Left ventricle myocardium inferior (tissue), 1 donor: ENCODE measurements at regions not wholly inside any gene's neighbourhood (a gene's known extent, or its start where the extent isn't known, plus 50 kb on each side); places are given as distances from the start of the nearest gene placed in this dataset.

Experiments used
- DNase-seq: peaks from one replicate; pipeline ENCODE4 v3.0.0-alpha.2; 2020
- H3K27ac ChIP-seq: fragments of 200-600 bp; replicated peaks from 2 replicates; pipeline ENCODE4 v1.8.0; 2021
- H3K27me3 ChIP-seq: fragments of 200-600 bp; 2 replicates; pipeline ENCODE4 v1.8.0; 2021; ENCODE audit warnings: low read depth
- H3K36me3 ChIP-seq: fragments of 200-600 bp; 2 replicates; pipeline ENCODE4 v1.8.0; 2021
- H3K4me1 ChIP-seq: fragments of 200-600 bp; 2 replicates; pipeline ENCODE4 v1.8.0; 2021
- H3K4me3 ChIP-seq: fragments of 200-600 bp; 2 replicates; pipeline ENCODE4 v1.8.0; 2021; ENCODE audit warnings: mild to moderate bottlenecking, moderate library complexity
- H3K9me3 ChIP-seq: fragments of 200-600 bp; replicated peaks from 2 replicates; pipeline ENCODE4 v1.8.0; 2021
- CTCF ChIP-seq: fragments of 200-600 bp; IDR thresholded peaks from 2 replicates; pipeline ENCODE4 v1.8.0; 2021; ENCODE audit warnings: antibody characterized with exemption, mild to moderate bottlenecking, borderline replicate concordance
- intact Hi-C: fragments of 100-400 bp; cut with micrococcal nuclease; formaldehyde crosslinking; loops from one replicate; pipeline ENCODE4 v1.11.0; 2022
- donor health status: DM: no; HTN: yes; CAD: no; lungs with severe emphysema.

- H3K9me3 ChIP-seq = peaks cover 13% of the 10 kb centered on the region
Measured at GRCh38 chr4:98771959-98772632, 113.7 kb upstream of the TSPAN5 start.

GRCh38 chr4:98765771-98766170 is 107.4 kb upstream of the TSPAN5 start:
- H3K4me1 ChIP-seq = no peaks in the 10 kb centered on the region
- H3K27ac ChIP-seq = no peak overlapping the region
- peaks cover 38% of the 10 kb centered on the region for H3K9me3 ChIP-seq
- no peak for TF ChIP-seq CTCF
- intact Hi-C loops = no loop called here
- H3K4me3 ChIP-seq = no peak overlapping the region
- H3K27me3 ChIP-seq = no peaks in the 10 kb centered on the region
- no peaks in the 10 kb centered on the region for H3K36me3 ChIP-seq
- DNase-seq = no peak

More at GRCh38 chr4:98771959-98772632, 113.7 kb upstream of the TSPAN5 start:
- H3K27ac ChIP-seq = no peak overlapping the region
- TF ChIP-seq CTCF = no peak
- no peak for DNase-seq
- no peaks in the 10 kb centered on the region for H3K4me1 ChIP-seq
- H3K4me3 ChIP-seq = no peak overlapping the region
- no peaks in the 10 kb centered on the region for H3K27me3 ChIP-seq
- intact Hi-C loops = no loop called here
- no peaks in the 10 kb centered on the region for H3K36me3 ChIP-seq

- no peaks in the 10 kb centered on the region for H3K27me3 ChIP-seq
- no peak for TF ChIP-seq CTCF
- H3K27ac ChIP-seq = no peak overlapping the region
- no peaks in the 10 kb centered on the region for H3K9me3 ChIP-seq
- intact Hi-C loops = no loop called here
- no peaks in the 10 kb centered on the region for H3K36me3 ChIP-seq
- H3K4me3 ChIP-seq = no peak overlapping the region
- H3K4me1 ChIP-seq = no peaks in the 10 kb centered on the region
- no peak for DNase-seq
Measured at GRCh38 chr4:98758182-98758581, 99.8 kb upstream of the TSPAN5 start.

GRCh38 chr4:98754736-98755135 is 96.3 kb upstream of the TSPAN5 start:
- no peak for TF ChIP-seq CTCF
- no peak overlapping the region for H3K27ac ChIP-seq
- H3K4me3 ChIP-seq = no peak overlapping the region
- H3K36me3 ChIP-seq = no peaks in the 10 kb centered on the region
- H3K4me1 ChIP-seq = no peaks in the 10 kb centered on the region
- no peaks in the 10 kb centered on the region for H3K9me3 ChIP-seq
- no peaks in the 10 kb centered on the region for H3K27me3 ChIP-seq
- DNase-seq = no peak
- intact Hi-C loops = no loop called here

- no peak overlapping the region for H3K4me3 ChIP-seq
- TF ChIP-seq CTCF = no peak
- intact Hi-C loops = no loop called here
Measured at GRCh38 chr4:98749206-98749605, 90.8 kb upstream of the TSPAN5 start.

More at GRCh38 chr4:98749206-98749605, 90.8 kb upstream of the TSPAN5 start:
- DNase-seq = no peak
- Histone ChIP-seq H3K27ac (no peak overlapping the region), H3K4me1 (no peaks in the 10 kb centered on the region), H3K36me3 (no peaks in the 10 kb centered on the region), H3K9me3 (no peaks in the 10 kb centered on the region), H3K27me3 (no peaks in the 10 kb centered on the region)
